ENCODE measurements at regions not wholly inside any gene's neighbourhood (a gene's known extent, or its start where the extent isn't known, plus 50 kb on each side); places are given as distances from the start of the nearest gene placed in this dataset.

DNA sequence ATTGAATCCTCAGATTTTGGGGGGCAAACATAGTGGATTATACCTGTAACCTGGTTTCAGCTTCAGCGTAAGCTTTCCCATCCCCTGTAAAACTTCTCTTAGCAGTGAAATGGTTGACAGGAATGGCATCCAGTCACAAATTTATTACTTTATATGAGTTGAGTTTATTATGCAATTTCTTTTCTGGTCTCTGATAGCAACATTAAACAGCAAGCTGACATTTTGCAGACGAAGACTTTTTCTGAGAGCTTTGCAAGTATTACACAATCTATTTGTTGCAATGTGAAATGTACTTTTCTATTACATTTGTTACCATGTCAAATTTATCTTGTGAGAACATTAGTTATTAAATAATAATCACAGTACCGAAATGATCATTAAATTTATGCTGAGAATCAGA is 60.6 kb downstream of the GSPT2 start:
- no peak for TF ChIP-seq POLR2A (IDR thresholded peaks at IDR 0.05)
- TF ChIP-seq, protein P1, sequence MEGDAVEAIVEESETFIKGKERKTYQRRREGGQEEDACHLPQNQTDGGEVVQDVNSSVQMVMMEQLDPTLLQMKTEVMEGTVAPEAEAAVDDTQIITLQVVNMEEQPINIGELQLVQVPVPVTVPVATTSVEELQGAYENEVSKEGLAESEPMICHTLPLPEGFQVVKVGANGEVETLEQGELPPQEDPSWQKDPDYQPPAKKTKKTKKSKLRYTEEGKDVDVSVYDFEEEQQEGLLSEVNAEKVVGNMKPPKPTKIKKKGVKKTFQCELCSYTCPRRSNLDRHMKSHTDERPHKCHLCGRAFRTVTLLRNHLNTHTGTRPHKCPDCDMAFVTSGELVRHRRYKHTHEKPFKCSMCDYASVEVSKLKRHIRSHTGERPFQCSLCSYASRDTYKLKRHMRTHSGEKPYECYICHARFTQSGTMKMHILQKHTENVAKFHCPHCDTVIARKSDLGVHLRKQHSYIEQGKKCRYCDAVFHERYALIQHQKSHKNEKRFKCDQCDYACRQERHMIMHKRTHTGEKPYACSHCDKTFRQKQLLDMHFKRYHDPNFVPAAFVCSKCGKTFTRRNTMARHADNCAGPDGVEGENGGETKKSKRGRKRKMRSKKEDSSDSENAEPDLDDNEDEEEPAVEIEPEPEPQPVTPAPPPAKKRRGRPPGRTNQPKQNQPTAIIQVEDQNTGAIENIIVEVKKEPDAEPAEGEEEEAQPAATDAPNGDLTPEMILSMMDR (IDR thresholded peaks at IDR 0.05) = no peak
- TF ChIP-seq EP300 (IDR thresholded peaks at IDR 0.05) = no peak
